GM13977 (cell line): ENCODE measurements at regions not wholly inside any gene's neighbourhood (a gene's known extent, or its start where the extent isn't known, plus 50 kb on each side); places are given as distances from the start of the nearest gene placed in this dataset.
"Not testable (repeated sequence)": the region's sequence is repeated elsewhere in the genome, so short reads cannot be mapped to it uniquely, and the experiment has no call there.

Experiments used
- DNase-seq: peaks from one replicate; pipeline ENCODE4 v3.0.0; 2012; ENCODE audit warnings: low spot score
- in situ Hi-C: fragments of 300-500 bp; cut with MboI; formaldehyde crosslinking; loops from one replicate; pipeline ENCODE4 v1.12.0; 2022; ENCODE audit warnings: low sequenced_read_pairs, low pct_unique_long_range_greater_than_20kb, mixed read lengths, inconsistent platforms; ENCODE audit not compliant: unreplicated experiment

- in situ Hi-C loops, DNase-seq: not testable (repeated sequence)
Measured at GRCh38 chr11:67940440-67940839, 63.5 kb downstream of the UNC93B1 start.

- DNase-seq, in situ Hi-C loops: not testable (repeated sequence)
Measured at GRCh38 chr11:67938964-67939363, 64.9 kb downstream of the UNC93B1 start.

- DNase-seq, in situ Hi-C loops: not testable (repeated sequence)
Measured at GRCh38 chr11:67938371-67938770, 65.5 kb downstream of the UNC93B1 start.

- DNase-seq, in situ Hi-C loops: not testable (repeated sequence)
Measured at GRCh38 chr11:67923565-67923964, 80.3 kb downstream of the UNC93B1 start.

- DNase-seq, in situ Hi-C loops: not testable (repeated sequence)
Measured at GRCh38 chr11:67920546-67920945, 83.4 kb downstream of the UNC93B1 start.

GRCh38 chr11:67912184-67912583, 91.7 kb downstream of the UNC93B1 start:
- DNase-seq, in situ Hi-C loops: not testable (repeated sequence)

GRCh38 chr11:67911211-67911610, 92.7 kb downstream of the UNC93B1 start:
- in situ Hi-C loops, DNase-seq: not testable (repeated sequence)

GRCh38 chr11:67910803-67911202, 93.1 kb downstream of the UNC93B1 start:
- in situ Hi-C loops, DNase-seq: not testable (repeated sequence)

GRCh38 chr11:67906969-67907368, 96.9 kb downstream of the UNC93B1 start:
- in situ Hi-C loops, DNase-seq: not testable (repeated sequence)

- in situ Hi-C loops, DNase-seq: not testable (repeated sequence)
Measured at GRCh38 chr11:67899462-67899861, 104.4 kb downstream of the UNC93B1 start.

- DNase-seq, in situ Hi-C loops: not testable (repeated sequence)
Measured at GRCh38 chr11:67893487-67893886, 110.4 kb downstream of the UNC93B1 start.

GRCh38 chr11:67889646-67890045, 114.3 kb downstream of the UNC93B1 start:
- in situ Hi-C loops, DNase-seq: not testable (repeated sequence)

GRCh38 chr11:67888056-67888455, 115.8 kb downstream of the UNC93B1 start:
- in situ Hi-C loops, DNase-seq: not testable (repeated sequence)

GRCh38 chr11:67886672-67887071, 117.2 kb downstream of the UNC93B1 start:
- in situ Hi-C loops, DNase-seq: not testable (repeated sequence)

GRCh38 chr11:67886207-67886606, 117.7 kb downstream of the UNC93B1 start:
- DNase-seq, in situ Hi-C loops: not testable (repeated sequence)

GRCh38 chr11:67885574-67885973, 118.3 kb downstream of the UNC93B1 start:
- DNase-seq, in situ Hi-C loops: not testable (repeated sequence)

- DNase-seq, in situ Hi-C loops: not testable (repeated sequence)
Measured at GRCh38 chr11:67884761-67885558, 118.9 kb downstream of the UNC93B1 start.

- DNase-seq, in situ Hi-C loops: not testable (repeated sequence)
Measured at GRCh38 chr11:67884073-67884757, 119.7 kb downstream of the UNC93B1 start.

- in situ Hi-C loops, DNase-seq: not testable (repeated sequence)
Measured at GRCh38 chr11:67882304-67882703, 121.6 kb downstream of the UNC93B1 start.
